Muscle of leg (tissue), 3 donors: ENCODE measurements at regions not wholly inside any gene's neighbourhood (a gene's known extent, or its start where the extent isn't known, plus 50 kb on each side); places are given as distances from the start of the nearest gene placed in this dataset.
"Not testable (repeated sequence)": the region's sequence is repeated elsewhere in the genome, so short reads cannot be mapped to it uniquely, and the experiment has no call there.

Experiments
- DNase-seq: peaks from one replicate; pipeline ENCODE4 v3.0.0; 2013
- H3K27ac ChIP-seq: one replicate; pipeline ENCODE4 v1.5.1; 2013; ENCODE audit warnings: mild to moderate bottlenecking, low read length, control low read depth
- H3K27me3 ChIP-seq: one replicate; pipeline ENCODE4 v1.6.1; 2013; ENCODE audit warnings: low read length; ENCODE audit not compliant: control insufficient read depth, insufficient read depth
- H3K36me3 ChIP-seq: one replicate; pipeline ENCODE4 v1.6.1; 2013; ENCODE audit warnings: low read length; ENCODE audit not compliant: control insufficient read depth, insufficient read depth
- H3K4me1 ChIP-seq: one replicate; pipeline ENCODE4 v1.6.1; 2013; ENCODE audit warnings: low read length; ENCODE audit not compliant: control insufficient read depth, insufficient read depth
- H3K4me3 ChIP-seq: one replicate; pipeline ENCODE4 v1.5.1; 2013; ENCODE audit warnings: low read length, control low read depth
- H3K9me3 ChIP-seq: replicated peaks from 2 replicates; pipeline ENCODE4 v1.6.1; 2013; ENCODE audit warnings: low read depth, low read length; ENCODE audit not compliant: control insufficient read depth
- WGBS: methylation state at CpG from one replicate; pipeline ENCODE4 v1.1.5; 2013; ENCODE audit warnings: missing lambda C conversion rate; ENCODE audit not compliant: insufficient coverage; 5-methylcytosine and 5-hydroxymethylcytosine counted together

DNA sequence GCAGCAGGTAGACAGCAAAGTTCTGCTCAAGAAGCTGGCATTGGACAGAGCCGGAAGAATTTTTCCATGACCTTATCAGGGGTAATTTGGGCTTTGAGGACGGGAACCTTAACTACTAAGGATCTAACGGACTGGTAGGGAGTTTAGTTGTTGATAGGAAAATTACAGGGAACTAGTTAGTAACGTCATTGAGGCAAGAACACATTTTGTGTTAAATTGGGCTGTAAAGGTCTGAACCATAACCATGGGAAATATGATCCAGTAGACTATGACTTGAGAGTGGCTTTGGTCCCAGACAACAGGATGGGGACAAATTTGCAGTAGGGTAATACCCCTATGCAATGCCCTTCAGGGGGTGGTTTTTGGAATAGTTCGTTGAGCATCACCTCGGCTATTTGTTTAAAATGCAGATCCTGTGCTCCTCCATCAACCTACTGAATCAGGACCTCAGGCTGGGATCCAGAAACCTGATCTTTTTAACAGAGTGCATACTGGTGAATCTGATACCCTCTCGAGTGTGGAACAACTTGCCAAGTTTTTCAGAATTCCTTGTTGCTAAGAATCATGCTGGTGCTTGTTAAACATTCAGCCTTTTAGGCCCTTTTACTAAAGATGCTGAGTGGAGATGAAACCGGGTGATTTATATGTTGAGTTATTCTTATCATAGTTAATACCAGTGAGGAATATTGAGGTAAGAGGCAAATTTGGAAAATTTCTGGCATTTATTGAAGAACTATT is 255.1 kb downstream of the MAP2K6 start:
- WGBS: 58% methylated on average over 5 of the region's 8 CpGs
- no peaks in the 10 kb centered on the region for H3K36me3 ChIP-seq
- peak; percentile 78 for DNase-seq

DNA sequence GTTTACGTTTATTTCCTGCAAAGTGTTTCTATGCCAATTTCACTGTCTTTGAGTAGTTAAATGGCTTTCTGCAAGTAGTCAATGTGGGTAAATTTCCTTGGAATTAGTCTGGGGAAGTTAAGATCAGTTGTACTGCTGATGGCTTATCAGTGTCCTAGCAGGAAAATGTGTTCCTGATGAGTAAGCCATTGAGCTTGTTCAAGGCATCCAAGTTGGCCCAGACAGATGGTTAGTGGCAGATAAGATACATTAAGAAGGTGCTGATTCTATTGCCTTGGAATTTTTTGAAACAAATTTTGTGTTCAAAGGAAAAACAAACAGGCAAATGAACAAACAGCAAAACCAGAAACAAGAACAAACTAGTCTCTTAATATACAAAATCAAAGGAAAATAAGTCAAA is 258.4 kb downstream of the MAP2K6 start:
- Histone ChIP-seq H3K4me1 (no peaks in the 10 kb centered on the region), H3K4me3 (no peak overlapping the region), H3K27ac (no peak overlapping the region), H3K9me3 (no peaks in the 10 kb centered on the region), H3K36me3 (no peaks in the 10 kb centered on the region), H3K27me3 (no peaks in the 10 kb centered on the region)
- 83% methylated on average over 1 of the region's 1 CpG for WGBS
- DNase-seq: no peak

More for the DNA sequence above, 255.1 kb downstream of the MAP2K6 start:
- Histone ChIP-seq H3K27me3 (no peaks in the 10 kb centered on the region), H3K4me3 (no peak overlapping the region), H3K9me3 (no peaks in the 10 kb centered on the region), H3K27ac (no peak overlapping the region), H3K4me1 (no peaks in the 10 kb centered on the region)

DNA sequence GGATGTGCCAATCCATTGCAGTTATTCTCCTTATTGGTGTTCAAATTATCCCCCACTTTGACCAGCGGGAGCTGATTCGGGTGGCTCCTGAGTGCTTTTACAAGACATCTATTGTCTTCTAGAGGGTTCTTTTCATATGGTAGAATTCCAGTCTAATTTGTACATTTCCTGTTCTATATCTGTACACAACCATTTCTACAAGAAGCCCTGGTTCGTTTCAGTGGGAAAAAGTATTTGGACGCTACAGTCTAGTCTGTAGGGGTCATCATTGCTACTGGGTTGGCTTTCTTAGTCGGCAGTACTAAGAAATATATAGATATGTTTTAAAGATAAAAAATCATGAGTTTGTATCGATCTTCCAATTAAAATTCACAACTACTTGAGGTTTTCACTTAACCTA is 262.6 kb downstream of the MAP2K6 start:
- WGBS: no CpG with 5 or more reads among the region's 6 CpGs
- no peak overlapping the region for H3K27ac ChIP-seq
- H3K27me3 ChIP-seq: no peaks in the 10 kb centered on the region

DNA sequence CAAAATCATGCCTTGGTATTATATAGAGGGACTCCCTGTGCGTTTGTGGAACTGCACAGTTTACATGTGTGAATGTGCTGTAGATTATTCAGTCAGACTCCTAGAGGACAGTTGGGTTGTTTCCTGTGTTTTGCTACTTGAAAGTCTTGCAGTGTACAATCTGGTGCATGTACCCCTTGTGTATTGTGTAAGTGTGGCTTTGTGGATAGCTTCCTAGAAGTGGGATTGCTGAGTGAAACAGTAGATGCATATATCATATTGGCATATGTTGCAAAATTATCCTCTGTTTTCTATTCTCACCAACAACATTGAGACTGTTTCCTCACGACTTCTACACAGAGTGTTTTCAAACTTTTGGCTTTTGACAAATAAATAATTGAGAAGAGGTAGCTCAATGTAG is 263.7 kb downstream of the MAP2K6 start:
- Histone ChIP-seq H3K27ac (no peak overlapping the region), H3K27me3 (no peaks in the 10 kb centered on the region), H3K9me3 (no peaks in the 10 kb centered on the region), H3K36me3 (no peaks in the 10 kb centered on the region), H3K4me1 (no peaks in the 10 kb centered on the region), H3K4me3 (no peak overlapping the region)
- no peak for DNase-seq
- no CpG with 5 or more reads among the region's 2 CpGs for WGBS

More for the DNA sequence above, 262.6 kb downstream of the MAP2K6 start:
- Histone ChIP-seq H3K4me3 (no peak overlapping the region), H3K9me3 (no peaks in the 10 kb centered on the region), H3K4me1 (no peaks in the 10 kb centered on the region), H3K36me3 (no peaks in the 10 kb centered on the region)
- DNase-seq: peak; percentile 50

DNA sequence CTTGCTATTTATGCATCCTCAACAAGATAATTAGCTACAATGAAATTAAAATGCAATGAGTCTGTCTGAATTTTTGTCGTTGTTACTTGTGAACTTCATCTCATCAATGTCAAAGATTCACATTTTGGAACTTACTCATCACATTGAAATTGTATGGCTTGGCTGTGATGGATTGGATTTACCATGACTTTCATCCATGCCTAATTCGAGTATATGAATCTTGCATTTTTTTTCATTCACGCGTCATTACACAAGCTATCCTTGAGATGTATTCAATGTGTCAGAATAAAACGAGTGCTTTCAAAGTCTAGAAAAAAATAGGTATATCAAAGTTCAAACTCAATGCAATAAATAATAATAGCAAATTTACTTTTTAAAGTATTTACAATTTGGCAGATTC is 265.3 kb downstream of the MAP2K6 start:
- no CpG with 5 or more reads among the region's 5 CpGs for WGBS
- no peaks in the 10 kb centered on the region for H3K27me3 ChIP-seq
- H3K9me3 ChIP-seq: no peaks in the 10 kb centered on the region
- no peaks in the 10 kb centered on the region for H3K4me1 ChIP-seq
- no peak for DNase-seq
- no peaks in the 10 kb centered on the region for H3K36me3 ChIP-seq
- H3K27ac ChIP-seq: no peak overlapping the region
- no peak overlapping the region for H3K4me3 ChIP-seq

DNA sequence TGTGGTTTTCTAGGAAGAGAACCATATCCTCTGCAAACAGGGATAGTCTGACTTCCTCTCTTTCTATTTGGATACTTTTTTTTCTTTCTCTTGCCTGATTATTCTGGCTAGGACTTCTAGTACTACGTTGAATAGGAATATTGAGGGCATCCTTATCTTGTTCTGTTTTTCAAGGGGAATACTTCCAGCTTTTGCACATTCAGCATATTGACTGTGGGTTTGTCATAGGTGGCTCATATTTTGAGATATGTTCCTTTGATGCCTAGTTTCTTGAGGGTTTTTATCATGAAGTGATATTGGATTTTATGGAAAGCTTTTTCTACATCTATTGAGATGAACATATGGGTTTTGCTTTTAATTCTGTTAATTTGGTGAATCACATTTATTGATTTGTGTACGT is 269.8 kb downstream of the MAP2K6 start:
- H3K27ac ChIP-seq: no peak overlapping the region
- no peaks in the 10 kb centered on the region for H3K36me3 ChIP-seq
- WGBS: no CpG with 5 or more reads among the region's 2 CpGs
- DNase-seq: no peak
- H3K27me3 ChIP-seq: no peaks in the 10 kb centered on the region
- no peak overlapping the region for H3K4me3 ChIP-seq
- peaks cover 4% of the 10 kb centered on the region for H3K9me3 ChIP-seq
- no peaks in the 10 kb centered on the region for H3K4me1 ChIP-seq

DNA sequence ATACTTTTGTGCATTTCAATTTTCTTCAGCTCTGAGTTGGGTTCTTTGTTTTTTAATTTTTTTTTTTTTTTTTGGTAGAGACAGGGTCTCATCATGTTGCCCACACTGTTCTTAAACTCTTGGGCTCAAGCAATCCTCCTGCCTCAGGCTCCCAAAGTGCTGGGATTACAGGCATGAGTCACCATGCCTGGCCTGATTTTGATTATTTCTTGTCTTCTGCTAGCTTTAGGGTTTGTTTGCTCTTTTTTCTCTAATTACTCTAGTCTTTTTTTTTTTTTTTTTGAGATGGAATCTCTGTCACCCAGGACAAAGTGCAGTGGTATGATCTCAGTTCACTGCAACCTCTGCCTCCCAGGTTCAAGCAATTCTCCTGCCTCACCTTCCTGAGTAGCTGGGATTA is 270.7 kb downstream of the MAP2K6 start:
- H3K9me3 ChIP-seq, H3K27me3 ChIP-seq, H3K4me1 ChIP-seq, H3K4me3 ChIP-seq, DNase-seq, H3K36me3 ChIP-seq, H3K27ac ChIP-seq: not testable (repeated sequence)

DNA sequence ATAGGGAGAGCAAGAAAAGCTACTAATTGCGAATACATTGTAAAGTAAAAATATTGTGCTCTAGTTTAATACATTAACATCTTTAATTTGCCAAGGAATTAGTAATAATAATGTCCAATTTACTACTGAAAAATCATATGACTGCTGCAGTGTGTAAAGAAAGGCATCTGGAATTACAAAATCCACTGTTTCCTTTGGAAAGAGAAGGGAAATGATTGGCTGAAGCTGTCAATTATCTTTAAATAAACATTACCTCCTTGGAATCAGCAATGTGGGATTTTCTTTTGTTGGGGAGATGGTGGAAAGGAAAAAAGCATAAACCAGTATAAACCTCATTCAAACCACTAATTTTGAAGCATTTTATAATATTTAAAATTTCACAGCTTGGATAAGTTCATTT is 276.0 kb downstream of the MAP2K6 start:
- Histone ChIP-seq H3K9me3 (peaks cover 4% of the 10 kb centered on the region), H3K4me3 (no peak overlapping the region), H3K27me3 (no peaks in the 10 kb centered on the region), H3K36me3 (no peaks in the 10 kb centered on the region), H3K27ac (no peak overlapping the region), H3K4me1 (no peaks in the 10 kb centered on the region)
- no CpG with 5 or more reads among the region's 1 CpG for WGBS
- DNase-seq: no peak

DNA sequence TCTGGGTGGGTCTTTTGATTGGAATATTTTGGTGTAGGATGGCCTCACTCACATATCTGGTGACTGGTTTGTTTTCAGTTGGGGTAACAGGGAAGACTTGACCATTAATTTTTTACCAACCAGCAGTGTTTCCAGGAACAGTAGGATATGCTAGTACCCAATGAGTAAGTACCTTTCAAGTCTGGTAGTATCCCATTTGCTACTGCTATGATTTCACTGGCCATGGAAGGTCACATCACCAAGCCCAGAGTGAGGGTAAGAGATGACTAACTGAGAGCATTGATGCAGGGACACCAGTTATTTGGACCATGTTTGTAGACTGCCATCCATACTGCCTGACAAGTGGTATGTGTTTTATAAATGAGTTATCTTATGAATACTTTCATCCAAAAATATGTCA is 277.7 kb downstream of the MAP2K6 start:
- no peaks in the 10 kb centered on the region for H3K27me3 ChIP-seq
- peaks cover 4% of the 10 kb centered on the region for H3K9me3 ChIP-seq
- no peak overlapping the region for H3K4me3 ChIP-seq
- H3K36me3 ChIP-seq: no peaks in the 10 kb centered on the region
- peaks cover 3% of the 10 kb centered on the region for H3K4me1 ChIP-seq
- H3K27ac ChIP-seq: no peak overlapping the region
- no peak for DNase-seq

DNA sequence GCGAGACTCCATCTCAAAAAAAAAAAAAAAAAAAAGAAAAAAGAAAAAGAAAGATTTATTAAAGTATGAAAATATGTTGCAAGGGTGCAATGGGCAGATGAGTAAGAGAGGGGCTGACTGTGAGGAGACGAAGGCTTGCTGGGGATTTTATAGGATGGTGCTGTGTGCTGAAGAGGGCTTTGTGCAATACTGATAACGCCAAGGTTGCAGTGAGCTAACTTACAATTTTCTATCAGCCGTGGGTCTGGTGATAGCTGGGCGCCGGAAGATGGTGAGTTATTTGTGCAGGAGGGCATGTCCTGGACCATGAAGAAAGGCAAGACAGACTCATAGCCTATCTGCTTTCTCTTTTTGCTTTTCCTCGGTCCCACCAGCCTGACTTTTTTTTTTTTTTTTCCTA is 281.1 kb downstream of the MAP2K6 start:
- 100% methylated on average over 5 of the region's 7 CpGs for WGBS
- DNase-seq: no peak
- no peak overlapping the region for H3K27ac ChIP-seq

DNA sequence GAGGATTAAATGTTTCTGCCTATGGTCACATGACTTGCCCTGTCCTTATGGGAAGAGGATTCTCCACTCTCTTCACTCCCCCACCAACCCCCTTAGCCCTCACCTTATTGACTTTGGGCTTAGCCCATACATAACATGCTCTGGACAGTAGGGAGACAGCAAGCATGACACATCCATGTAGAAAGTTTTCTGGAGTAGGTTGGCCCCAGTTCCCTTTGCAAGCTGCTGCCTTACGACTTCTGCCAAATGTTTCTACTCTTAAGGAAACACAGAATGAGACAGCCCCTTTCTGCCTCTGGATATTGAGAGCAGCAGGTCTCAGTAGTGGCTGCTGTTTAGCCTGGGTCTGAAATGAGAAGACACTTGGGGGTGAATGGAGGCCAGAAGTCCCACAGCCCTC is 282.2 kb downstream of the MAP2K6 start:
- H3K4me3 ChIP-seq: no peak overlapping the region
- peaks cover 8% of the 10 kb centered on the region for H3K9me3 ChIP-seq
- H3K27me3 ChIP-seq: no peaks in the 10 kb centered on the region
- H3K27ac ChIP-seq: no peak overlapping the region
- WGBS: no CpG with 5 or more reads among the region's 1 CpG
- no peaks in the 10 kb centered on the region for H3K36me3 ChIP-seq
- peak; percentile 88 for DNase-seq
- H3K4me1 ChIP-seq: peaks cover 4% of the 10 kb centered on the region

More for the DNA sequence above, 281.1 kb downstream of the MAP2K6 start:
- Histone ChIP-seq H3K27me3 (no peaks in the 10 kb centered on the region), H3K9me3 (peaks cover 8% of the 10 kb centered on the region), H3K4me3 (no peak overlapping the region), H3K36me3 (no peaks in the 10 kb centered on the region), H3K4me1 (peaks cover 4% of the 10 kb centered on the region)
